ENCODE measurements at regions not wholly inside any gene's neighbourhood (a gene's known extent, or its start where the extent isn't known, plus 50 kb on each side); places are given as distances from the start of the nearest gene placed in this dataset.

DNA sequence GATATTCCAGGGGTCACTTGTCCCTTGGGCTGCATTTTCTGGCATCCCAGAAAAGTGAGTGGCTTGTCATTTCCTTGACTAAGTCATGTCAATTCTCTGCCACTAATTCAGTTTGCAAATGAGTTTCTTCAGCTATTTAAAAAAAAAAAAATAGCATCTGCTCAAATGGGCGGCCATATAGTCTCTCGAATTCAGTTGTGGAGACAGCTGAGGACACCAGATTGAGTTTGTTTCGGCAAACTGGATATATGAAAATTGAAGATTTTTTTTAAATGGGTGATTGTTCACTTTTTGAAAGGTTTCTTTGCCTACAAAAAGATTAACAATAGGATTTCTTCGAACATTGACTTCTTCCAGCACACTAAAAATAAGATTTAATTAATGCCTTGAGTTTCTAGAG is 96.3 kb upstream of the TIAM2 start (continued):
- no peak for TF ChIP-seq ASH2L (IDR thresholded peaks at IDR 0.05; ENCODE audit: low read length)

Data from H1 (cell line).